K562 (cell line): ENCODE measurements at regions not wholly inside any gene's neighbourhood (a gene's known extent, or its start where the extent isn't known, plus 50 kb on each side); places are given as distances from the start of the nearest gene placed in this dataset.

Source experiments
- ATAC-seq: fragments of 200-7000 bp; cut with Tn5 transposase; 3 replicates; pipeline ENCODE4 v1.9.1; 2020; ENCODE audit warnings: moderate library complexity
- BruUV-seq: library from RNA; stranded (reverse); fragments of 400-500 nt; replicated peaks from 2 replicates; lab custom pipeline; 2021; lab: Mats Ljungman, UMichigan
- CTCF ChIA-PET: fragments of 300-600 bp; formaldehyde crosslinking; extraction: SDS; loops from one replicate; lab custom pipeline; 2021; ENCODE audit warnings: low intra/inter-chr PET ratio; lab: Yijun Ruan, JAX
- POLR2A ChIA-PET: fragments of 300-600, 350-650 bp; sonication (Branson Sonifier 250); formaldehyde crosslinking; extraction: SDS; loops from one replicate; lab custom pipeline; 2021; ENCODE audit warnings: antibody characterized with exemption, inconsistent platforms; lab: Yijun Ruan, JAX
- DNase-seq, 4 experiments: peaks; one replicate each; pipeline versions ENCODE4 v3.0.0 to v3.0.0-alpha.2; 2011 to 2018; ENCODE audit warnings: low spot score in 3 of 4, mixed read lengths in 3 of 4; ENCODE audit errors: extremely low read depth in 1 of 4
- FAIRE-seq: peaks from 2 replicates; lab custom pipeline; 2011; peaks lifted over from hg19 to GRCh38; lab: Jason Lieb, UNC
- H2AFZ ChIP-seq: 2 replicates; pipeline ENCODE4 v1.6.0; 2011; ENCODE audit warnings: low read depth, low read length, control low read depth, inconsistent platforms
- H3K27ac ChIP-seq: fragments of 200-600 bp; 3 replicates; pipeline ENCODE4 v1.8.0; 2011; ENCODE audit warnings: low read depth, mild to moderate bottlenecking, control low read depth, inconsistent platforms, low read length, moderate library complexity, mixed read lengths; ENCODE audit errors: extremely low read depth
- H3K27me3 ChIP-seq, 2 experiments: fragments of 300-600 bp in 1 of 2; 2 replicates in 1 of 2; 3 replicates in 1 of 2; pipeline versions ENCODE4 v1.6.0 to v1.8.0; 2011; ENCODE audit warnings: inconsistent platforms in 2 of 2, low read length in 2 of 2, mild to moderate bottlenecking in 1 of 2, mixed read lengths in 1 of 2, moderate library complexity in 1 of 2; ENCODE audit not compliant: control insufficient read depth in 2 of 2, insufficient read depth in 2 of 2
- H3K36me3 ChIP-seq: fragments of 300-600 bp; 3 replicates; pipeline ENCODE4 v1.8.0; 2011; ENCODE audit warnings: mild to moderate bottlenecking, low read length, inconsistent platforms; ENCODE audit not compliant: control insufficient read depth, insufficient read depth
- H3K4me1 ChIP-seq, 2 experiments: fragments of 200-600 bp in 1 of 2; replicated peaks in 1 of 2; 2 replicates in 1 of 2; 3 replicates in 1 of 2; pipeline versions ENCODE4 v1.5.1 to v1.8.0; 2011; ENCODE audit warnings: inconsistent platforms in 2 of 2, low read length in 2 of 2, mild to moderate bottlenecking in 1 of 2, mixed read lengths in 1 of 2, moderate library complexity in 1 of 2; ENCODE audit not compliant: control insufficient read depth in 2 of 2, insufficient read depth in 2 of 2
- H3K4me2 ChIP-seq: 2 replicates; pipeline ENCODE4 v1.6.1; 2011; ENCODE audit warnings: low read length, control low read depth, inconsistent platforms, mixed read lengths; ENCODE audit not compliant: insufficient read depth
- H3K4me3 ChIP-seq: fragments of 200-600 bp; sonication (generic), shearing (Covaris generic); 2 replicates; pipeline ENCODE4 v1.5.1; 2016; ENCODE audit warnings: control low read depth, inconsistent platforms
- H3K79me2 ChIP-seq: fragments of 200-600 bp; 3 replicates; pipeline ENCODE4 v1.8.0; 2011; ENCODE audit warnings: low read length, inconsistent platforms; ENCODE audit not compliant: control insufficient read depth, insufficient read depth
- H3K9ac ChIP-seq, 2 experiments: 2 replicates each; pipeline versions ENCODE4 v1.6.0 to v1.6.1; 2011; ENCODE audit warnings: low read depth in 2 of 2, low read length in 2 of 2, control low read depth in 1 of 2, inconsistent platforms in 1 of 2, mild to moderate bottlenecking in 1 of 2, mixed read lengths in 1 of 2; ENCODE audit not compliant: insufficient read depth in 1 of 2
- H3K9me1 ChIP-seq: one replicate; pipeline ENCODE4 v1.6.0; 2011; ENCODE audit warnings: inconsistent platforms, mild to moderate bottlenecking, low read length, moderate library complexity; ENCODE audit not compliant: control insufficient read depth, insufficient read depth
- H3K9me3 ChIP-seq: replicated peaks from 2 replicates; pipeline ENCODE4 v1.5.1; 2011; ENCODE audit warnings: low read depth, low read length, inconsistent platforms; ENCODE audit not compliant: control insufficient read depth, insufficient read depth
- H4K20me1 ChIP-seq: replicated peaks from 2 replicates; pipeline ENCODE4 v1.6.1; 2011; ENCODE audit warnings: low read length, inconsistent platforms, mixed read lengths; ENCODE audit not compliant: control insufficient read depth, insufficient read depth
- CHD4 ChIP-seq: fragments of 200-600 bp; sonication (generic); IDR thresholded peaks from 3 replicates; pipeline ENCODE4 v1.6.1; 2012; ENCODE audit warnings: low read depth, mild to moderate bottlenecking, mixed read lengths, low read length, inconsistent platforms; ENCODE audit not compliant: insufficient read depth, insufficient replicate concordance, poor library complexity, severe bottlenecking
- CREM ChIP-seq: IDR thresholded peaks from 2 replicates; pipeline ENCODE4 v1.6.1; 2014; ENCODE audit warnings: antibody characterized with exemption, low read depth
- DLX4 ChIP-seq: fragments of 250-450 bp; sonication (Bioruptor Pico); IDR thresholded peaks from 2 replicates; pipeline ENCODE4 v1.6.1; 2021; ENCODE audit warnings: mild to moderate bottlenecking
- ELK3 ChIP-seq: fragments of 450-650 bp; formaldehyde crosslinking; IDR thresholded peaks from 2 replicates; pipeline ENCODE4 v1.4.0; 2020; ENCODE audit warnings: mild to moderate bottlenecking
- FOXP1 ChIP-seq: sonication (generic); formaldehyde crosslinking; IDR thresholded peaks from 2 replicates; pipeline ENCODE4 v1.8.0; 2022; ENCODE audit warnings: mild to moderate bottlenecking, missing genetic modification reagents
- FUS ChIP-seq: fragments of 200-400 bp; formaldehyde crosslinking; optimal IDR thresholded peaks from 2 replicates; pipeline ENCODE3; 2017; ENCODE audit warnings: low read depth, low read length
- GABPB2 ChIP-seq: fragments of 250-450 bp; sonication (Bioruptor Pico); conservative IDR thresholded peaks from 2 replicates; pipeline ENCODE4 v1.5.1; 2021; ENCODE audit warnings: mild to moderate bottlenecking
- GTF2B ChIP-seq: IDR thresholded peaks from 2 replicates; pipeline ENCODE4 v1.6.1; 2011; ENCODE audit not compliant: insufficient read length; ENCODE audit errors: extremely low read depth
- ID3 ChIP-seq, 2 experiments: fragments of 250-450 bp in 1 of 2; fragments of 450-650 bp in 1 of 2; sonication (Bioruptor Pico) in 1 of 2; IDR thresholded peaks; 2 replicates each; pipeline versions ENCODE4 v1.6.1 to v1.8.0; 2016 to 2021; ENCODE audit warnings: mild to moderate bottlenecking in 2 of 2, moderate library complexity in 2 of 2, missing compliant biosample characterization in 1 of 2, missing genetic modification characterization in 1 of 2
- ILF3 ChIP-seq: fragments of 450-650 bp; IDR thresholded peaks from 2 replicates; pipeline ENCODE4 v1.6.1; 2018; ENCODE audit warnings: antibody characterized with exemption, mild to moderate bottlenecking, moderate library complexity, borderline replicate concordance
- PML ChIP-seq: IDR thresholded peaks from 2 replicates; pipeline ENCODE4 v1.6.1; 2012; ENCODE audit warnings: low read length, inconsistent platforms
- POLR2A ChIP-seq: fragments of 450-650 bp; conservative IDR thresholded peaks from 2 replicates; pipeline ENCODE4 v1.6.1; 2016
- RBM39 ChIP-seq: fragments of 200-400 bp; formaldehyde crosslinking; optimal IDR thresholded peaks from 2 replicates; pipeline ENCODE3; 2018; ENCODE audit warnings: low read depth, low read length
- SAFB2 ChIP-seq: fragments of 200-400 bp; formaldehyde crosslinking; IDR thresholded peaks from 2 replicates; pipeline ENCODE4 v1.6.1; 2018; ENCODE audit warnings: borderline replicate concordance, low read length, low read depth, moderate library complexity; ENCODE audit not compliant: severe bottlenecking
- SIRT6 ChIP-seq: IDR thresholded peaks from one replicate; pipeline ENCODE4 v1.6.1; 2012; ENCODE audit warnings: low read depth, mild to moderate bottlenecking, control low read depth, inconsistent platforms, low read length, moderate library complexity
- THRAP3 ChIP-seq: fragments of 450-650 bp; IDR thresholded peaks from 2 replicates; pipeline ENCODE4 v1.6.1; 2016; ENCODE audit warnings: mild to moderate bottlenecking, inconsistent platforms, borderline replicate concordance
- ZBTB9 ChIP-seq: fragments of 450-650 bp; formaldehyde crosslinking; IDR thresholded peaks from 2 replicates; pipeline ENCODE4 v1.4.0; 2020; ENCODE audit warnings: mild to moderate bottlenecking, moderate library complexity
- ZNF586 ChIP-seq: fragments of 450-650 bp; formaldehyde crosslinking; conservative IDR thresholded peaks from 2 replicates; pipeline ENCODE4 v1.4.0; 2020; ENCODE audit warnings: mild to moderate bottlenecking, moderate library complexity
- WGBS: fragments of 100-300 bp; shearing (Covaris generic); methylation state at CpG from one replicate; pipeline ENCODE4 v1.1.6; 2016; ENCODE audit warnings: low coverage, mixed read lengths; ENCODE audit not compliant: insufficient coverage; ENCODE audit errors: missing lambda C conversion rate; 5-methylcytosine and 5-hydroxymethylcytosine counted together
- in situ Hi-C: fragments of 300-500 bp; cut with MboI; formaldehyde crosslinking; loops from 4 replicates; pipeline ENCODE4 v1.15.0; 2018; ENCODE audit warnings: inconsistent platforms, mixed read lengths
- intact Hi-C: fragments of 100-400 bp; cut with micrococcal nuclease; formaldehyde crosslinking; loops from 2 replicates; pipeline ENCODE4 v1.14.2; 2022

- intact Hi-C loops: no loop called here
- Histone ChIP-seq H3K36me3 (no peaks in the 10 kb centered on the region), H3K4me1 (no peaks in the 10 kb centered on the region), H3K9me1 (no peaks in the 10 kb centered on the region), H3K27me3 (no peaks in the 10 kb centered on the region)
- POLR2A ChIA-PET: no interaction called here
- TF ChIP-seq POLR2A (no peak), ZNF586 (CRISPR knock-in tag) (no peak), FOXP1 (CRISPR knock-in tag) (no peak), CREM (no peak), SAFB2 (no peak), DLX4 (no peak), ID3 (CRISPR knock-in tag; IDR thresholded peaks at IDR 0.05) (no peak), ID3 (tag; IDR thresholded peaks at IDR 0.05) (no peak), ILF3 (no peak), THRAP3 (no peak), FUS (no peak), CHD4 (no peak), ZBTB9 (CRISPR knock-in tag) (no peak), PML (no peak), RBM39 (no peak), GTF2B (no peak), GABPB2 (CRISPR knock-in tag) (no peak), SIRT6 (no peak), ELK3 (CRISPR knock-in tag) (no peak)
- TF ChIP-seq, all 486 proteins: peak for 0
- Histone ChIP-seq H3K79me2 (no peaks in the 10 kb centered on the region), H4K20me1 (no peaks in the 10 kb centered on the region), H3K4me3 (no peak overlapping the region), H3K9ac (no peak overlapping the region), H3K27ac (no peak overlapping the region), H3K4me2 (no peak overlapping the region), H3K9me3 (no peaks in the 10 kb centered on the region), H2AFZ (no peak overlapping the region)
- no TSS peak for BruUV-seq
- DNase-seq: no peak
- WGBS: 0% methylated on average over 4 of the region's 4 CpGs
- FAIRE-seq: no peak
- CTCF ChIA-PET: no interaction called here
- ATAC-seq: no peak
- in situ Hi-C loops: no loop called here
Measured at GRCh38 chr2:228446734-228447133, 265.2 kb upstream of the SPHKAP start.
